CD4-positive, alpha-beta T cell treated with Interleukin-15 for 4 hours (primary cell): ENCODE measurements at regions not wholly inside any gene's neighbourhood (a gene's known extent, or its start where the extent isn't known, plus 50 kb on each side); places are given as distances from the start of the nearest gene placed in this dataset.

Experiments used
- DNase-seq: peaks from one replicate; pipeline ENCODE4 v3.0.0-alpha.2; 2020; ENCODE audit warnings: low spot score

- DNase-seq = no peak
Observed at GRCh38 chr3:43994657-43995546, 246.8 kb upstream of the TOPAZ1 start.

DNA sequence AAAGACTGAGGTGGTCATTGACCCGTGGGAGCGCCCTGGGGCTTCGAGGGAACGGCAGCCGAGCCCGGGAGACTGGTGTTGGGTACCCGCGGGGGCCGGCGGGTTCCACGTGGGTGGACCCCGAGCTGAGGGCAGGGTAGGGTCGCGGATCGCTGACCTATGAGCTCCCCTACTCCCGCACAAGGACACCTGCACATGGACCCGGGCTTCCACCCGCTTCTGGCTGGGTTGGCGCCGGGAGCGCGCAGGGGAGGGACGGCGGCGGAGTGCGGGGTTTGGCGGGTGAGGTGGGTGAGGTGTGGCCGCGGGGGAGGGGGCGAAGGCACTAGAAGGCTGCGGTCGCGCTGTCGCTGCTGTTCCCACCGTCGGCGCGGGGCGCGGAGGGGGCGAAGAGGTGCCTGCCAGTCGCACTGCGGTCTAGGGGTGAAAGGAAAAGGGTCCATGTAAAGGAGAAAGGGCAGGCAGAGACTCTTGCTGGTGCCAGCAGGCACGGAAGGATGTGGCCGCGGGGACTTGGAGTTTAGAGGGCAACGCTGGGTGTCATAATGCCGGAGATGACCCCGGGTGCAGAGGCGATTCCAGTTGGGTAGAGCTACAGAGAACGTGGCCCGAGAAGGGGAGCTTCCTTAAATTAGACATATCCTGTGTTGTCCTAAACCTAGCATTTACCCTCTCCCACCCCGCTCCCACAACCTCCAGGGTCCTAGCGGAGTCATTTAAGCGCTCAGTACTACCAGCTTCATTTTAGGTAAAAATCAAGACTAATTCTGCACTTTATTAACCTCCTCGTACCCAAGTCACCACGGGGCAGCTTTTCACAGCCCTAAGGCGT, 245.9 kb upstream of the TOPAZ1 start:
- no peak for DNase-seq

DNA sequence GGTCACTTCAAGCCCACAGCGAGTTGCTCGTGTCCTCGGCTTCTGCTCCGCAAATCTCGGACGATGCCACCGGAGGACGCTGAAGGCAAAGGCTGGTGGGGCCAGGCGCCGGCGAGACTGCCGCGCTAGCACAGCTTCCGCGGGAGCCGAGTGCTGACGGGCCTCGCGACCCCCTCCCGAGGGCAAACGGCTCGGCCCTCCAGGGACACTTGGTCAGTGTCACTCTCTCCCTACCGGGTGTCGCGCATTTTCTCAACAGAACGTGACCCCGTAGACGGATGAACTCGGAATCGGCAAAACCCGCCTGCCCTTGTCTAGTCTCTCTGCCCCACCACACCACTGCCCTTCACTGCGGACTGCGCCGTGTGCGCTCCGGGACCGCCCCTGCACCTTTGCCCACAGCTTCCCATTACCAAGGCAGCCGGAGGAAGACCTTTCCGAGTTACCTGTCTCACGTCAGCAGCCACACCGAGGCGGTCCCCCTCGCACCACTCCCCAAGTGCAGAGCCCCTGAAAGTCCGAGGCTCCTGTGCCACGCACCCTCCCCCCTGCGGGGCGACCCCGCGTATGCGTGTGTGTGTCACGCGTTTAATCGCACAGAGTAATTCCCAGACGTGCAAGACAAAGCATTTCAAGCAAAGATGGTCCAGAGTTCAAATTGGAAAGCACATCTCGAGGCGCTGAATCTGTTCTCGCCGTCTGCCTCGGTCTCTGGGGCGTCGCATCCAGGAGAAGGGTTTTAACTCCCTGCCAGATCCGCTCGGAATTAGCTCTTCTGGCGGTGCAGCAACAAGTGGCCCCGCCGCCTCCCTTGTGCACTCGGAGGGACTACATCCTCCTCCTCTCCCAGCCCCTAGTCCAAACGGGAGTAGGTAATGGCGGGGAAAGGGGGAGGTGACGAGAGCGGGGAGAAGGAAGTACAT, 245.0 kb upstream of the TOPAZ1 start:
- no peak for DNase-seq

GRCh38 chr3:43997316-43997715, 244.4 kb upstream of the TOPAZ1 start:
- no peak for DNase-seq

DNA sequence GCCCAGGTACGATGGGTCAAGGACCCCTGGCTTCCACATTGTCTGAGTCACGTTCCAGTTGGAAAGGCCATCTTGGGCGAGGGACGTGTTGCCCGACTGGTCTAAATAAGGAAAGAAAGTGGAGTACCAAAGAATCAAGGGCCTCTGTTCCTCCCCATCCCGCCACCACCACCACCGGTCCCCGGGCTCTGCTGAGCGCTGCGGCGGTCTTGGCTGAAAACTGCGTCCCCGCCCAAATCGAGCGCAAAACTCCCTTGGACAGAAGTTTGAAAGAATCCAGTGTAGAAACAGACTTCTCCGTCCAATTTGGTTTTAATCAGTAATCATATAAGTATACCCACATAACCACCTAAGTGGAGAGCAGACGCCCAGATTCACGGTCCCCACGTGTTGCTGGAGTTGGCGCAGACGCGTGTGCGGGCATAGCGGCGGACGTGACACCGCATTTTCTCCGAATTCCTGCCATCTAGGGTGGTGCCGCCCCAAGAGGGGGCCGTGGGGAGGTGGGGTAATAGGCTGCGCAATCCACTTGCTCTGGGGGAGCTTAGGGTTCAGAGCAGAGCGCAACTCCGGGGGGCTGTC, 243.8 kb upstream of the TOPAZ1 start:
- DNase-seq = no peak

- no peak for DNase-seq
Observed at GRCh38 chr3:43998370-43998835, 243.3 kb upstream of the TOPAZ1 start.

- no peak for DNase-seq
Observed at GRCh38 chr3:43998836-43999727, 242.6 kb upstream of the TOPAZ1 start.

- DNase-seq = no peak
Observed at GRCh38 chr3:43999728-44000319, 241.9 kb upstream of the TOPAZ1 start.

- no peak for DNase-seq
Observed at GRCh38 chr3:44000586-44000985, 241.1 kb upstream of the TOPAZ1 start.

- no peak for DNase-seq
Observed at GRCh38 chr3:44001072-44001471, 240.6 kb upstream of the TOPAZ1 start.

DNA sequence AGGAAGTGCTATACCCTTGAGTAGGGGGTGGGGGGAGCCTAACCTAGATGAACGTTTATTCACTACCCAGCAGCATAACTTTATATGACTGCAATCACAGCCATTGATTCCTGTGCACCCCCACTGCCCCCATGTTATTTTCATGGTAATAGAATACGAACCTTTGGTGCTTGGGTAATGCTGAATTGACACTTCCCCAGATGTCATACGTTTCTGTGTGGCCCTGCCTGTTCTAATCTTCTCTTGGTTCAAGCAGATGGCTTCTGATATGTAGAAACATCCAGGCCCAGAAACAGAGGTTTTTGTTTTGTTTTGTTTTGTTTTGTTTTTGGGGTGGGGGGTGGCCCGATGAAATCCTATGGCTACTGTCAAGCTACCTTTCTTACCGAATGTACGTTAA, 237.9 kb upstream of the TOPAZ1 start:
- no peak for DNase-seq

- no peak for DNase-seq
Observed at GRCh38 chr3:44011680-44012079, 230.0 kb upstream of the TOPAZ1 start.

GRCh38 chr3:44012160-44012899, 229.4 kb upstream of the TOPAZ1 start:
- DNase-seq = no peak

DNA sequence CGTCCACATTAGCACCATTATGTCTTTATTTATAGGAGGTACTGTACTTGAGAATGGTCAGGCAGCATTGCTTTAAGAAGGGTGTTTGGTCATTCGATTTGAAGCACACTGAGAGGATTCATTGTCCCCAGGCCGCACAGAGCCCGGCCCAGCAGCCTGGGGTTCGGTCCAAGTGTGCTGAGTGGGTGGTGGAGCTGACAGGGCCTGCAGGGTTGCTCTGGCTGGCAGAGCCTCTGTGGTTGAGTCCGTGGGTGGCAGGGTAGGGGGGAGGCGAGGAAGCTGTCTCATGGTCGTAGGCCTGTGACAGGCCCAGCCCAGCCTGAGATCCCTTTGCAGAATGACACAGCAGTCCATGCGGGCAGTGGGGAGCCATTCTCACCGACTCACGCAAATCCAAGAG, 227.7 kb upstream of the TOPAZ1 start:
- no peak for DNase-seq

- DNase-seq = no peak
Observed at GRCh38 chr3:44015170-44015569, 226.5 kb upstream of the TOPAZ1 start.

DNA sequence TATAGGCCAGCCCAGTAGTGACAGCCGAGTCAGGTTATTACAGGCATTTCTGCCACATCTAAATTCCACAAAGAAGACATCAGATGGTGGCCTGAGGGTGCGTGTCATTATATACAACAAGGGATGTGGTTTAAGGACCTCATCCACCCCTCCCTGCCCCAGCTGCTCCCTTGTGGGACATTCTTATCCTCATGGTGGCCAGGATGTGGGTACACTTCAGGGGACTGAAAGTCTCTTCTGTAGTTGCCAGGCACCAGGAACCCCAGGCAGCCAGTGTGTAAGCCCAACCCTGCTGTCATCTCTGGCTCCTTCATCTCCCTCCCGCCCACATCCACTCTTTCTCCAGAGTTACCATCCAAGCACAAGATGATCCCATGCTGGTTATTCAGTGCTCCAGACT, 224.9 kb upstream of the TOPAZ1 start:
- no peak for DNase-seq

GRCh38 chr3:44018926-44019325, 222.8 kb upstream of the TOPAZ1 start:
- DNase-seq = no peak

GRCh38 chr3:44019736-44020135, 221.9 kb upstream of the TOPAZ1 start:
- DNase-seq = no peak

GRCh38 chr3:44020143-44020542, 221.5 kb upstream of the TOPAZ1 start:
- no peak for DNase-seq
